Neutrophil (primary cell): ENCODE measurements at regions not wholly inside any gene's neighbourhood (a gene's known extent, or its start where the extent isn't known, plus 50 kb on each side); places are given as distances from the start of the nearest gene placed in this dataset.

Experiments used
- H3K27ac ChIP-seq: fragments of 200-600 bp; sonication (generic); 2 replicates; pipeline ENCODE4 v1.5.1; 2016; ENCODE audit warnings: mild to moderate bottlenecking, moderate library complexity
- H3K27me3 ChIP-seq: fragments of 200-600 bp; sonication (generic); 2 replicates; pipeline ENCODE4 v1.6.0; 2016; ENCODE audit warnings: mild to moderate bottlenecking
- H3K36me3 ChIP-seq: fragments of 200-600 bp; sonication (generic); 2 replicates; pipeline ENCODE4 v1.5.1; 2017
- H3K4me1 ChIP-seq, 2 experiments: fragments of 200-600 bp in 1 of 2; sonication (generic) in 1 of 2; 1 replicate in 1 of 2; 2 replicates in 1 of 2; pipeline versions ENCODE4 v1.5.1 to v1.6.1; 2013 to 2016; ENCODE audit warnings: low read depth in 1 of 2, low read length in 1 of 2, mild to moderate bottlenecking in 1 of 2, moderate library complexity in 1 of 2; ENCODE audit not compliant: control insufficient read depth in 1 of 2, insufficient read depth in 1 of 2
- H3K4me3 ChIP-seq, 2 experiments: fragments of 200-600 bp in 1 of 2; sonication (generic) in 1 of 2; 1 replicate in 1 of 2; 2 replicates in 1 of 2; pipeline ENCODE4 v1.5.1; 2013 to 2016; ENCODE audit warnings: low read depth in 1 of 2, low read length in 1 of 2, mild to moderate bottlenecking in 1 of 2, moderate library complexity in 1 of 2
- H3K9me3 ChIP-seq: fragments of 200-600 bp; sonication (generic); 2 replicates; pipeline ENCODE4 v1.5.1; 2016
- TF ChIP-seq, protein P1 (sequence below): fragments of 200-600 bp; sonication (generic); IDR thresholded peaks from 2 replicates; pipeline ENCODE4 v1.5.1; 2016; ENCODE audit warnings: antibody characterized with exemption

- H3K27ac ChIP-seq, result no peak overlapping the region
- H3K9me3 ChIP-seq, result no peaks in the 10 kb centered on the region
- no peaks in the 10 kb centered on the region for H3K27me3 ChIP-seq
- no peaks in the 10 kb centered on the region for H3K36me3 ChIP-seq
- H3K4me3 ChIP-seq, result no peak overlapping the region
- TF ChIP-seq, protein P1, sequence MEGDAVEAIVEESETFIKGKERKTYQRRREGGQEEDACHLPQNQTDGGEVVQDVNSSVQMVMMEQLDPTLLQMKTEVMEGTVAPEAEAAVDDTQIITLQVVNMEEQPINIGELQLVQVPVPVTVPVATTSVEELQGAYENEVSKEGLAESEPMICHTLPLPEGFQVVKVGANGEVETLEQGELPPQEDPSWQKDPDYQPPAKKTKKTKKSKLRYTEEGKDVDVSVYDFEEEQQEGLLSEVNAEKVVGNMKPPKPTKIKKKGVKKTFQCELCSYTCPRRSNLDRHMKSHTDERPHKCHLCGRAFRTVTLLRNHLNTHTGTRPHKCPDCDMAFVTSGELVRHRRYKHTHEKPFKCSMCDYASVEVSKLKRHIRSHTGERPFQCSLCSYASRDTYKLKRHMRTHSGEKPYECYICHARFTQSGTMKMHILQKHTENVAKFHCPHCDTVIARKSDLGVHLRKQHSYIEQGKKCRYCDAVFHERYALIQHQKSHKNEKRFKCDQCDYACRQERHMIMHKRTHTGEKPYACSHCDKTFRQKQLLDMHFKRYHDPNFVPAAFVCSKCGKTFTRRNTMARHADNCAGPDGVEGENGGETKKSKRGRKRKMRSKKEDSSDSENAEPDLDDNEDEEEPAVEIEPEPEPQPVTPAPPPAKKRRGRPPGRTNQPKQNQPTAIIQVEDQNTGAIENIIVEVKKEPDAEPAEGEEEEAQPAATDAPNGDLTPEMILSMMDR, result no peak
- no peaks in the 10 kb centered on the region for H3K4me1 ChIP-seq
Observed at GRCh38 chr19:28350037-28350436, 862.9 kb downstream of the UQCRFS1 start.

DNA sequence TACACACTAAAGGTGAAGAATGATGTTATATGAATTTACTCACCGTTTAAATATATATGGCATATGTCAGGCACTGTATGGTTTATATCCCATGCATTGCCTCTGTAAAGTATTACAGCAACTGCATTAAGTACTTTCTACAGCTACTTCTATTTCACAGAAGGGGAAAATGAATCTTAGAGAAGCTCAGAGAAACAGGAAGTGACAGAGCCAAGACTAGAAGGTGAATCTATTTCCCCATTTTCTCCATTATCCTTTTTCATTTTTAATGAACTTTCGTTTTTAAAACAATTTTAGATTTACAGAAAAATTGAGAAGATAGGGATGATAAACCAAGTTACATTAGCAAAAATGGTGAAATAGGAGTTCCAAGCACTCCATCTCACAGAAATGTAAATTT lies 863.3 kb downstream of the UQCRFS1 start:
- Histone ChIP-seq H3K36me3 (no peaks in the 10 kb centered on the region), H3K4me3 (no peak overlapping the region), H3K27me3 (no peaks in the 10 kb centered on the region), H3K27ac (no peak overlapping the region), H3K9me3 (no peaks in the 10 kb centered on the region), H3K4me1 (no peaks in the 10 kb centered on the region)
- TF ChIP-seq, protein P1, result no peak

GRCh38 chr19:28345811-28346210 lies 867.1 kb downstream of the UQCRFS1 start:
- no peak overlapping the region for H3K4me3 ChIP-seq
- TF ChIP-seq, protein P1, result no peak
- no peaks in the 10 kb centered on the region for H3K36me3 ChIP-seq
- H3K9me3 ChIP-seq, result no peaks in the 10 kb centered on the region
- no peaks in the 10 kb centered on the region for H3K27me3 ChIP-seq
- H3K4me1 ChIP-seq, result no peaks in the 10 kb centered on the region
- H3K27ac ChIP-seq, result no peak overlapping the region

DNA sequence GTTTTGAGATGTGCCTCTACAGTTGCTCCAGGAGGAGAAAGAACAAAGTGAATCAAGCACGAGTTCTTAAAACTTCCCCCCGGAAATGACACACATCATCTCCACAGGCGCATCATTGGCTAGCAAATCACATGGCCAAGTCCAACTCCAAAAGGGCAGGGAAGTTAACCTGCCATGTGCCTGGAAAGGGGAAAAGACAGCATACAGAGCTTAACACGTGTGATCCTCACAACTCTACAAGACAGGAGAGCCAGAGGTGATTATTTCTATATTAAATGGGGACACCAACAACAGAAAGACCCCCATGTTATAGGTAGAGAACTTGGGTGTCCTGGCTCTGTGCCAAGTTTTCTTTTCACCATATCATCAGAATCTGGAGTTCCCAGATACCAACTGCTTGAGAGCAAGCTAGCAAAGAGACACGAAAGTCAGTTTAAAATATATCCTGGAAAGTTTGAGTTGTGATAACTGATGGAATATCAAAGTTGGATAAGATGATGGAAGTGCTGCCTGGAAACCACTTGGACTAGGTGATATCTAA lies 871.1 kb downstream of the UQCRFS1 start:
- no peaks in the 10 kb centered on the region for H3K4me1 ChIP-seq
- H3K9me3 ChIP-seq, result no peaks in the 10 kb centered on the region
- no peak overlapping the region for H3K27ac ChIP-seq
- no peak overlapping the region for H3K4me3 ChIP-seq
- no peaks in the 10 kb centered on the region for H3K36me3 ChIP-seq
- H3K27me3 ChIP-seq, result no peaks in the 10 kb centered on the region
- TF ChIP-seq, protein P1, result no peak

- Histone ChIP-seq H3K27me3 (no peaks in the 10 kb centered on the region), H3K27ac (no peak overlapping the region), H3K4me3 (no peak overlapping the region), H3K4me1 (no peaks in the 10 kb centered on the region), H3K9me3 (no peaks in the 10 kb centered on the region), H3K36me3 (no peaks in the 10 kb centered on the region)
- TF ChIP-seq, protein P1, result no peak
Observed at GRCh38 chr19:28334419-28334818, 878.5 kb downstream of the UQCRFS1 start.

DNA sequence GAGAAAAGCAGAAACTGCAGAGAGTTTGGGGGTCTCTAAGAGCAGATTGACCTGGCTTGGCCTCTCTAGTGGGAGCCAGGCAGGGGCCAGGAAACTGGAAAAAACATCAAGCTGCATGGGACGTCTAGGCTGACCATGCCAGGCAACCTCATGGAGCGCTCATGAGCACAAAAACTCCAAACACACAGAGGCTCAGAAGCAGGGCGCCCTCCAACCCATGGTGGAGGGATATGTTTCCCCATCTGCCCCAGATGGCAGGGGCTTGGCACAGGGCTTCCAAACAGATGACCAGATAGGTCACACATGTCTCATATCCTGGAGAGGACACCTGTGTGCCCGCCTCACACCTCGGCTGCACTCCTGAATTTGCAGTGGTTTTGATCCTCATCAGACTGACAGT lies 879.0 kb downstream of the UQCRFS1 start:
- H3K36me3 ChIP-seq, result no peaks in the 10 kb centered on the region
- TF ChIP-seq, protein P1, result no peak
- H3K27ac ChIP-seq, result no peak overlapping the region
- no peaks in the 10 kb centered on the region for H3K27me3 ChIP-seq
- no peak overlapping the region for H3K4me3 ChIP-seq
- no peaks in the 10 kb centered on the region for H3K4me1 ChIP-seq
- H3K9me3 ChIP-seq, result no peaks in the 10 kb centered on the region
